H1 (cell line): ENCODE measurements at regions not wholly inside any gene's neighbourhood (a gene's known extent, or its start where the extent isn't known, plus 50 kb on each side); places are given as distances from the start of the nearest gene placed in this dataset.

Experiments used
- NRF1 ChIP-seq: IDR thresholded peaks from 2 replicates; pipeline ENCODE4 v1.6.1; 2011; ENCODE audit warnings: mild to moderate bottlenecking, low read depth, low read length, improper control_type of control experiment
- PHF8 ChIP-seq: fragments of 200-600 bp; sonication (generic); conservative IDR thresholded peaks from 2 replicates; pipeline ENCODE4 v1.7.1; 2012; ENCODE audit warnings: low read depth, mild to moderate bottlenecking, inconsistent platforms, low read length, moderate library complexity
- USF2 ChIP-seq: IDR thresholded peaks from 2 replicates; pipeline ENCODE4 v1.6.1; 2011; ENCODE audit warnings: low read length, improper control_type of control experiment

GRCh38 chr1:163974120-163974519 lies 584.9 kb upstream of the PBX1 start (continued):
- TF ChIP-seq NRF1 (no peak), PHF8 (no peak), USF2 (no peak)
